ENCODE measurements at regions not wholly inside any gene's neighbourhood (a gene's known extent, or its start where the extent isn't known, plus 50 kb on each side); places are given as distances from the start of the nearest gene placed in this dataset.

GRCh38 chr5:21184581-21184980 is 1196.6 kb upstream of the CDH18 start:
- H3K9ac ChIP-seq (ENCODE audit: low read length in 2 of 2) = no peak overlapping the region
- H3K4me3 ChIP-seq (ENCODE audit: low read length in 2 of 2) = no peak overlapping the region
- H3K9me3 ChIP-seq (ENCODE audit: control insufficient read depth in 2 of 2, low read length in 2 of 2) = no peaks in the 10 kb centered on the region
- H3K4me1 ChIP-seq (ENCODE audit: control insufficient read depth, insufficient read depth, low read length) = no peaks in the 10 kb centered on the region
- H3K27ac ChIP-seq (ENCODE audit: low read length) = no peak overlapping the region
- H3K27me3 ChIP-seq (ENCODE audit: control insufficient read depth in 1 of 2, insufficient read depth in 2 of 2, low read length in 2 of 2) = no peaks in the 10 kb centered on the region
- H3K36me3 ChIP-seq (ENCODE audit: control insufficient read depth in 2 of 2, insufficient read depth in 2 of 2, low read length in 2 of 2) = no peaks in the 10 kb centered on the region

GRCh38 chr5:21181609-21182125 is 1193.7 kb upstream of the CDH18 start:
- no peaks in the 10 kb centered on the region for H3K4me1 ChIP-seq (ENCODE audit: control insufficient read depth, insufficient read depth, low read length)
- no peaks in the 10 kb centered on the region for H3K9me3 ChIP-seq (ENCODE audit: control insufficient read depth in 2 of 2, low read length in 2 of 2)
- no peak overlapping the region for H3K27ac ChIP-seq (ENCODE audit: low read length)
- H3K27me3 ChIP-seq (ENCODE audit: control insufficient read depth in 1 of 2, insufficient read depth in 2 of 2, low read length in 2 of 2) = no peaks in the 10 kb centered on the region
- no peaks in the 10 kb centered on the region for H3K36me3 ChIP-seq (ENCODE audit: control insufficient read depth in 2 of 2, insufficient read depth in 2 of 2, low read length in 2 of 2)
- no peak overlapping the region for H3K4me3 ChIP-seq (ENCODE audit: low read length in 2 of 2)
- no peak overlapping the region for H3K9ac ChIP-seq (ENCODE audit: low read length in 2 of 2)

- Histone ChIP-seq H3K27me3 (ENCODE audit: control insufficient read depth in 1 of 2, insufficient read depth in 2 of 2, low read length in 2 of 2) (no peaks in the 10 kb centered on the region), H3K9me3 (ENCODE audit: control insufficient read depth in 2 of 2, low read length in 2 of 2) (no peaks in the 10 kb centered on the region), H3K4me1 (ENCODE audit: control insufficient read depth, insufficient read depth, low read length) (no peaks in the 10 kb centered on the region), H3K4me3 (ENCODE audit: low read length in 2 of 2) (no peak overlapping the region), H3K36me3 (ENCODE audit: control insufficient read depth in 2 of 2, insufficient read depth in 2 of 2, low read length in 2 of 2) (no peaks in the 10 kb centered on the region), H3K9ac (ENCODE audit: low read length in 2 of 2) (no peak overlapping the region), H3K27ac (ENCODE audit: low read length) (no peak overlapping the region)
Measured at GRCh38 chr5:21173526-21173925, 1185.5 kb upstream of the CDH18 start.

GRCh38 chr5:21173036-21173435 is 1185.0 kb upstream of the CDH18 start:
- no peaks in the 10 kb centered on the region for H3K36me3 ChIP-seq (ENCODE audit: control insufficient read depth in 2 of 2, insufficient read depth in 2 of 2, low read length in 2 of 2)
- no peaks in the 10 kb centered on the region for H3K4me1 ChIP-seq (ENCODE audit: control insufficient read depth, insufficient read depth, low read length)
- no peaks in the 10 kb centered on the region for H3K27me3 ChIP-seq (ENCODE audit: control insufficient read depth in 1 of 2, insufficient read depth in 2 of 2, low read length in 2 of 2)
- H3K9me3 ChIP-seq (ENCODE audit: control insufficient read depth in 2 of 2, low read length in 2 of 2) = no peaks in the 10 kb centered on the region
- no peak overlapping the region for H3K27ac ChIP-seq (ENCODE audit: low read length)
- no peak overlapping the region for H3K4me3 ChIP-seq (ENCODE audit: low read length in 2 of 2)
- no peak overlapping the region for H3K9ac ChIP-seq (ENCODE audit: low read length in 2 of 2)

- H3K27me3 ChIP-seq (ENCODE audit: control insufficient read depth in 1 of 2, insufficient read depth in 2 of 2, low read length in 2 of 2) = no peaks in the 10 kb centered on the region
- H3K9me3 ChIP-seq (ENCODE audit: control insufficient read depth in 2 of 2, low read length in 2 of 2) = no peaks in the 10 kb centered on the region
- H3K4me3 ChIP-seq (ENCODE audit: low read length in 2 of 2) = no peak overlapping the region
- no peaks in the 10 kb centered on the region for H3K4me1 ChIP-seq (ENCODE audit: control insufficient read depth, insufficient read depth, low read length)
- H3K9ac ChIP-seq (ENCODE audit: low read length in 2 of 2) = no peak overlapping the region
- no peaks in the 10 kb centered on the region for H3K36me3 ChIP-seq (ENCODE audit: control insufficient read depth in 2 of 2, insufficient read depth in 2 of 2, low read length in 2 of 2)
- no peak overlapping the region for H3K27ac ChIP-seq (ENCODE audit: low read length)
Measured at GRCh38 chr5:21171038-21171437, 1183.0 kb upstream of the CDH18 start.

- Histone ChIP-seq H3K4me3 (ENCODE audit: low read length in 2 of 2) (no peak overlapping the region), H3K4me1 (ENCODE audit: control insufficient read depth, insufficient read depth, low read length) (no peaks in the 10 kb centered on the region), H3K27ac (ENCODE audit: low read length) (no peak overlapping the region), H3K9me3 (ENCODE audit: control insufficient read depth in 2 of 2, low read length in 2 of 2) (no peaks in the 10 kb centered on the region), H3K36me3 (ENCODE audit: control insufficient read depth in 2 of 2, insufficient read depth in 2 of 2, low read length in 2 of 2) (no peaks in the 10 kb centered on the region), H3K9ac (ENCODE audit: low read length in 2 of 2) (no peak overlapping the region), H3K27me3 (ENCODE audit: control insufficient read depth in 1 of 2, insufficient read depth in 2 of 2, low read length in 2 of 2) (no peaks in the 10 kb centered on the region)
Measured at GRCh38 chr5:21168557-21168956, 1180.6 kb upstream of the CDH18 start.

GRCh38 chr5:21165344-21165743 is 1177.3 kb upstream of the CDH18 start:
- H3K27ac ChIP-seq (ENCODE audit: low read length) = no peak overlapping the region
- no peaks in the 10 kb centered on the region for H3K9me3 ChIP-seq (ENCODE audit: control insufficient read depth in 2 of 2, low read length in 2 of 2)
- no peaks in the 10 kb centered on the region for H3K27me3 ChIP-seq (ENCODE audit: control insufficient read depth in 1 of 2, insufficient read depth in 2 of 2, low read length in 2 of 2)
- no peaks in the 10 kb centered on the region for H3K4me1 ChIP-seq (ENCODE audit: control insufficient read depth, insufficient read depth, low read length)
- no peaks in the 10 kb centered on the region for H3K36me3 ChIP-seq (ENCODE audit: control insufficient read depth in 2 of 2, insufficient read depth in 2 of 2, low read length in 2 of 2)
- H3K9ac ChIP-seq (ENCODE audit: low read length in 2 of 2) = no peak overlapping the region
- no peak overlapping the region for H3K4me3 ChIP-seq (ENCODE audit: low read length in 2 of 2)

- no peak overlapping the region for H3K4me3 ChIP-seq (ENCODE audit: low read length in 2 of 2)
- no peaks in the 10 kb centered on the region for H3K36me3 ChIP-seq (ENCODE audit: control insufficient read depth in 2 of 2, insufficient read depth in 2 of 2, low read length in 2 of 2)
- H3K9ac ChIP-seq (ENCODE audit: low read length in 2 of 2) = no peak overlapping the region
- H3K9me3 ChIP-seq (ENCODE audit: control insufficient read depth in 2 of 2, low read length in 2 of 2) = no peaks in the 10 kb centered on the region
- H3K27ac ChIP-seq (ENCODE audit: low read length) = no peak overlapping the region
- H3K4me1 ChIP-seq (ENCODE audit: control insufficient read depth, insufficient read depth, low read length) = no peaks in the 10 kb centered on the region
- no peaks in the 10 kb centered on the region for H3K27me3 ChIP-seq (ENCODE audit: control insufficient read depth in 1 of 2, insufficient read depth in 2 of 2, low read length in 2 of 2)
Measured at GRCh38 chr5:21164425-21164824, 1176.4 kb upstream of the CDH18 start.

- H3K9ac ChIP-seq (ENCODE audit: low read length in 2 of 2) = no peak overlapping the region
- no peaks in the 10 kb centered on the region for H3K9me3 ChIP-seq (ENCODE audit: control insufficient read depth in 2 of 2, low read length in 2 of 2)
- no peaks in the 10 kb centered on the region for H3K27me3 ChIP-seq (ENCODE audit: control insufficient read depth in 1 of 2, insufficient read depth in 2 of 2, low read length in 2 of 2)
- H3K4me1 ChIP-seq (ENCODE audit: control insufficient read depth, insufficient read depth, low read length) = no peaks in the 10 kb centered on the region
- no peaks in the 10 kb centered on the region for H3K36me3 ChIP-seq (ENCODE audit: control insufficient read depth in 2 of 2, insufficient read depth in 2 of 2, low read length in 2 of 2)
- no peak overlapping the region for H3K27ac ChIP-seq (ENCODE audit: low read length)
- H3K4me3 ChIP-seq (ENCODE audit: low read length in 2 of 2) = no peak overlapping the region
Measured at GRCh38 chr5:21159510-21160059, 1171.6 kb upstream of the CDH18 start.

- Histone ChIP-seq H3K4me3 (ENCODE audit: low read length in 2 of 2) (no peak overlapping the region), H3K9me3 (ENCODE audit: control insufficient read depth in 2 of 2, low read length in 2 of 2) (no peaks in the 10 kb centered on the region), H3K9ac (ENCODE audit: low read length in 2 of 2) (no peak overlapping the region), H3K36me3 (ENCODE audit: control insufficient read depth in 2 of 2, insufficient read depth in 2 of 2, low read length in 2 of 2) (no peaks in the 10 kb centered on the region), H3K27ac (ENCODE audit: low read length) (no peak overlapping the region), H3K27me3 (ENCODE audit: control insufficient read depth in 1 of 2, insufficient read depth in 2 of 2, low read length in 2 of 2) (no peaks in the 10 kb centered on the region), H3K4me1 (ENCODE audit: control insufficient read depth, insufficient read depth, low read length) (no peaks in the 10 kb centered on the region)
Measured at GRCh38 chr5:21154526-21154925, 1166.5 kb upstream of the CDH18 start.

GRCh38 chr5:21152611-21153010 is 1164.6 kb upstream of the CDH18 start:
- Histone ChIP-seq H3K27ac (ENCODE audit: low read length) (no peak overlapping the region), H3K27me3 (ENCODE audit: control insufficient read depth in 1 of 2, insufficient read depth in 2 of 2, low read length in 2 of 2) (no peaks in the 10 kb centered on the region), H3K4me3 (ENCODE audit: low read length in 2 of 2) (no peak overlapping the region), H3K9me3 (ENCODE audit: control insufficient read depth in 2 of 2, low read length in 2 of 2) (no peaks in the 10 kb centered on the region), H3K36me3 (ENCODE audit: control insufficient read depth in 2 of 2, insufficient read depth in 2 of 2, low read length in 2 of 2) (no peaks in the 10 kb centered on the region), H3K4me1 (ENCODE audit: control insufficient read depth, insufficient read depth, low read length) (no peaks in the 10 kb centered on the region), H3K9ac (ENCODE audit: low read length in 2 of 2) (no peak overlapping the region)

Measured in stomach smooth muscle (tissue), 2 donors.